Keratinocyte (primary cell): ENCODE measurements at regions not wholly inside any gene's neighbourhood (a gene's known extent, or its start where the extent isn't known, plus 50 kb on each side); places are given as distances from the start of the nearest gene placed in this dataset.

Experiments
- DNase-seq: peaks from one replicate; pipeline ENCODE4 v3.0.0-alpha.2; 2011; ENCODE audit warnings: low read depth, missing footprints, low spot score
- FAIRE-seq: peaks from 2 replicates; lab custom pipeline; 2011; peaks lifted over from hg19 to GRCh38; lab: Jason Lieb, UNC
- H2AFZ ChIP-seq: 2 replicates; pipeline ENCODE4 v1.6.0; 2012; ENCODE audit warnings: low read length, control low read depth, inconsistent platforms; ENCODE audit not compliant: control insufficient read depth
- H3K27ac ChIP-seq: 2 replicates; pipeline ENCODE4 v1.5.1; 2011; ENCODE audit warnings: low read length; ENCODE audit not compliant: control insufficient read depth, insufficient read depth
- H3K27me3 ChIP-seq: 3 replicates; pipeline ENCODE4 v1.6.0; 2011; ENCODE audit warnings: low read length; ENCODE audit not compliant: control insufficient read depth, insufficient read depth; ENCODE audit errors: extremely low read depth
- H3K36me3 ChIP-seq, 2 experiments: 2 replicates in 1 of 2; 3 replicates in 1 of 2; pipeline ENCODE4 v1.5.1; 2011; ENCODE audit warnings: low read length in 2 of 2, mild to moderate bottlenecking in 1 of 2; ENCODE audit not compliant: control insufficient read depth in 2 of 2, insufficient read depth in 2 of 2; ENCODE audit errors: extremely low read depth in 1 of 2
- H3K4me1 ChIP-seq: 3 replicates; pipeline ENCODE4 v1.5.1; 2011; ENCODE audit warnings: low read length; ENCODE audit not compliant: control insufficient read depth, insufficient read depth; ENCODE audit errors: extremely low read depth
- H3K4me2 ChIP-seq: 3 replicates; pipeline ENCODE4 v1.6.0; 2011; ENCODE audit warnings: low read depth, low read length; ENCODE audit not compliant: control insufficient read depth, insufficient read depth; ENCODE audit errors: extremely low read depth
- H3K4me3 ChIP-seq, 3 experiments: fragments of 200-600 bp in 1 of 3; sonication (generic) in 1 of 3; 2 replicates in 2 of 3; 3 replicates in 1 of 3; pipeline ENCODE4 v1.5.1; 2011 to 2016; ENCODE audit warnings: low read length in 3 of 3, mild to moderate bottlenecking in 3 of 3, control low read depth in 2 of 3, inconsistent platforms in 1 of 3, low read depth in 1 of 3, mixed read lengths in 1 of 3, mixed run types in 1 of 3, moderate library complexity in 1 of 3; ENCODE audit not compliant: control insufficient read depth in 2 of 3, insufficient read depth in 2 of 3; ENCODE audit errors: extremely low read depth in 1 of 3
- H3K79me2 ChIP-seq: 2 replicates; pipeline ENCODE4 v1.6.0; 2012; ENCODE audit warnings: low read length; ENCODE audit not compliant: control insufficient read depth, insufficient read depth
- H3K9ac ChIP-seq: 3 replicates; pipeline ENCODE4 v1.6.0; 2011; ENCODE audit warnings: low read length; ENCODE audit not compliant: control insufficient read depth, insufficient read depth; ENCODE audit errors: extremely low read depth
- H3K9me1 ChIP-seq: 3 replicates; pipeline ENCODE4 v1.6.0; 2011; ENCODE audit warnings: low read length; ENCODE audit not compliant: control insufficient read depth, insufficient read depth; ENCODE audit errors: extremely low read depth
- H3K9me3 ChIP-seq: 2 replicates; pipeline ENCODE4 v1.5.1; 2012; ENCODE audit warnings: low read depth, low read length; ENCODE audit not compliant: control insufficient read depth
- H4K20me1 ChIP-seq: 3 replicates; pipeline ENCODE4 v1.6.0; 2011; ENCODE audit warnings: low read length; ENCODE audit not compliant: control insufficient read depth, insufficient read depth; ENCODE audit errors: extremely low read depth
- EZH2 ChIP-seq: IDR thresholded peaks from one replicate; pipeline ENCODE4 v1.6.1; 2012; ENCODE audit warnings: inconsistent platforms, mild to moderate bottlenecking, low read length, moderate library complexity
- dilution Hi-C: fragments of 300-500 bp; cut with MboI; formaldehyde crosslinking; loops from one replicate; pipeline ENCODE4 v1.7.0; 2020; ENCODE audit warnings: low sequenced_read_pairs; ENCODE audit not compliant: extremely low pct_ligation_motif_present
- TF ChIP-seq, protein P1 (sequence below), 3 experiments: IDR thresholded peaks in 1 of 3; conservative IDR thresholded peaks in 1 of 3; optimal IDR thresholded peaks in 1 of 3; 2 replicates in 2 of 3; 3 replicates in 1 of 3; pipeline versions ENCODE3 to v1.5.1; 2011; ENCODE audit warnings: low read length in 3 of 3, mild to moderate bottlenecking in 3 of 3, moderate library complexity in 2 of 3, control low read depth in 1 of 3, inconsistent platforms in 1 of 3; ENCODE audit not compliant: insufficient read depth in 2 of 3; ENCODE audit errors: extremely low read depth in 1 of 3

DNA sequence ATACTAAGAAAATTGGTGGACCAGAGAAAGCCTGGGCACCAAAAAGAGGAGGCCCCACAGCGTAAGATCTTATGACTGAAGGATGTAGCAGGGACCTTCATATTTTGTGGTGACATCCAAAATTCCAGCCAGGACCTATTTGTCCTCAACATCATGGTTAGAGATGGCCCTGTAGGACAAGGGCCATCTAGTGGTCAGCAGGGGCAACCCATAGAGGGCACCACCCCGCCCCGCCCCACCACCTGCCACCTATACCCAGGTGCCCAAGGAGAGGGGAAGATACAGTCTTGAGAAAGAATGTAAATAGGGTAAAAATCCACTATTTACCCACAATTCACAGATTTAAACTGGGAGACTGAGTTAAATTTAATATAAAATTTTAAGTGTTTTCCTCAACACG lies 59.6 kb upstream of the TMEM163 start:
- Histone ChIP-seq H3K9ac (no peak overlapping the region), H3K9me3 (no peaks in the 10 kb centered on the region), H3K79me2 (no peaks in the 10 kb centered on the region), H4K20me1 (no peaks in the 10 kb centered on the region), H3K27me3 (no peaks in the 10 kb centered on the region), H2AFZ (no peak overlapping the region), H3K4me1 (peaks cover 29% of the 10 kb centered on the region), H3K36me3 (no peaks in the 10 kb centered on the region), H3K4me3 (no peak overlapping the region), H3K9me1 (no peaks in the 10 kb centered on the region), H3K27ac (no peak overlapping the region), H3K4me2 (no peak overlapping the region)
- TF ChIP-seq, protein P1, sequence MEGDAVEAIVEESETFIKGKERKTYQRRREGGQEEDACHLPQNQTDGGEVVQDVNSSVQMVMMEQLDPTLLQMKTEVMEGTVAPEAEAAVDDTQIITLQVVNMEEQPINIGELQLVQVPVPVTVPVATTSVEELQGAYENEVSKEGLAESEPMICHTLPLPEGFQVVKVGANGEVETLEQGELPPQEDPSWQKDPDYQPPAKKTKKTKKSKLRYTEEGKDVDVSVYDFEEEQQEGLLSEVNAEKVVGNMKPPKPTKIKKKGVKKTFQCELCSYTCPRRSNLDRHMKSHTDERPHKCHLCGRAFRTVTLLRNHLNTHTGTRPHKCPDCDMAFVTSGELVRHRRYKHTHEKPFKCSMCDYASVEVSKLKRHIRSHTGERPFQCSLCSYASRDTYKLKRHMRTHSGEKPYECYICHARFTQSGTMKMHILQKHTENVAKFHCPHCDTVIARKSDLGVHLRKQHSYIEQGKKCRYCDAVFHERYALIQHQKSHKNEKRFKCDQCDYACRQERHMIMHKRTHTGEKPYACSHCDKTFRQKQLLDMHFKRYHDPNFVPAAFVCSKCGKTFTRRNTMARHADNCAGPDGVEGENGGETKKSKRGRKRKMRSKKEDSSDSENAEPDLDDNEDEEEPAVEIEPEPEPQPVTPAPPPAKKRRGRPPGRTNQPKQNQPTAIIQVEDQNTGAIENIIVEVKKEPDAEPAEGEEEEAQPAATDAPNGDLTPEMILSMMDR (optimal IDR thresholded peaks at IDR 0.05 in 1 of 3, IDR thresholded peaks at IDR 0.05 in 1 of 3, conservative IDR thresholded peaks at IDR 0.05 in 1 of 3; ENCODE audit: extremely low read depth in 1 of 3, insufficient read depth in 2 of 3, low read length in 3 of 3), result peak in 1 of 3 experiments; percentile 61
- TF ChIP-seq EZH2, result no peak
- no peak for DNase-seq
- dilution Hi-C loops, result no loop called here
- no peak for FAIRE-seq

DNA sequence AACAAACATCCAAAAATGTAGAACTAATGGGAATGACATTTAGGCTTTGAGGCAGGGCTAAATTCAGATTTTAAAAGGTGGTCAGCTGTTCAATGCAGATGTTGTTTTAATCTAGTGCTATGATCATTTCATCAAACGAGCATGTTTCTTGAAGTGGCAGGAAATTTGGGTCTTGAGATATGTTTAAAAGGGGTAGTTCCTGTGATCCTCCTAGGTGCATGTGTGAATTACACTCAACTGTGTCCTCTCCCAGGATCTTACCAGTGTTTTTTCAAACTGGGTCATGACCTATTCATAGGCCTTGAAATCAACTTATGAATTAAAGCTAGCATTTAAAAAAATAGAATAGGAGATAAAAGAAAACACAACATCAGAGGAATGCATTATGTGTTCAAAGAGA lies 57.4 kb upstream of the ACMSD start:
- Histone ChIP-seq H3K9me3 (no peaks in the 10 kb centered on the region), H3K27ac (no peak overlapping the region), H3K36me3 (no peaks in the 10 kb centered on the region), H3K9me1 (no peaks in the 10 kb centered on the region), H3K4me3 (no peak overlapping the region), H3K79me2 (no peaks in the 10 kb centered on the region), H3K4me2 (no peak overlapping the region), H3K4me1 (peaks cover 3% of the 10 kb centered on the region), H4K20me1 (no peaks in the 10 kb centered on the region), H2AFZ (no peak overlapping the region), H3K27me3 (no peaks in the 10 kb centered on the region), H3K9ac (no peak overlapping the region)
- DNase-seq (no peak), FAIRE-seq (no peak)
- dilution Hi-C loops, result no loop called here
- TF ChIP-seq EZH2, result no peak
- TF ChIP-seq, protein P1 (optimal IDR thresholded peaks at IDR 0.05 in 1 of 3, IDR thresholded peaks at IDR 0.05 in 1 of 3, conservative IDR thresholded peaks at IDR 0.05 in 1 of 3; ENCODE audit: extremely low read depth in 1 of 3, insufficient read depth in 2 of 3, low read length in 3 of 3), result no peak
